Heart left ventricle (tissue), 13 donors: ENCODE measurements at regions not wholly inside any gene's neighbourhood (a gene's known extent, or its start where the extent isn't known, plus 50 kb on each side); places are given as distances from the start of the nearest gene placed in this dataset.

Experiments used
- CTCF ChIP-seq, 12 donors: fragments of 200-600 bp; sonication (generic) in 4 of 12; IDR thresholded peaks; one replicate each; pipeline versions ENCODE4 v1.5.0 to v1.8.0; 2018 to 2022; ENCODE audit warnings: antibody characterized with exemption in 12 of 12, mild to moderate bottlenecking in 5 of 12
- POLR2A ChIP-seq, 2 donors: fragments of 450-650 bp; IDR thresholded peaks; one replicate each; pipeline ENCODE4 v1.6.1; 2017; ENCODE audit warnings: antibody characterized with exemption in 2 of 2, mild to moderate bottlenecking in 2 of 2, moderate library complexity in 2 of 2
- donor health status: ischemic (EF 13 %, LVEDD 7.1; RV severe dilation, severe dysfunction).
- donor health status: DM: no; HTN: yes; CAD: no.
- donor health status: DM: no; HTN: no; CAD: no.
- donor health status: ischemic (EF 25% LVEDD 6.9; RV normal size, moderate dysfunction).
- donor health status: ischemic (EF 25% LVEDD 5.7; RV mildly dilated, moderate dysfunction).
- donor health status: ischemic (EF 35%, LVEDD 5.7; RV mildly dilated, moderate dysfunction).
- donor health status: nonischemic (EF 11% LVEDD 7.7; RV severe dilation, severe dysfunction).
- donor health status: DM: yes; HTN: yes; CAD: no.
- donor health status: PGD.
- donor health status: ischemic (EF 29% LVEDD 5.4; RV normal size, mild dysfunction).
- donor health status: nonischemic (EF 23%, LVEDD 6.1; RV moderate dilation, normal function).

GRCh38 chr2:17242813-17243485, 275.3 kb downstream of the RAD51AP2 start:
- TF ChIP-seq CTCF (IDR thresholded peaks at IDR 0.05), result no peak
- TF ChIP-seq POLR2A (IDR thresholded peaks at IDR 0.05), result no peak
